Stomach (tissue), 8 donors: ENCODE measurements at regions not wholly inside any gene's neighbourhood (a gene's known extent, or its start where the extent isn't known, plus 50 kb on each side); places are given as distances from the start of the nearest gene placed in this dataset.

Source experiments
- DNase-seq, 2 donors: peaks; one replicate each; pipeline versions ENCODE4 v3.0.0 to v3.0.0-alpha.2; 2013 to 2019
- H3K27ac ChIP-seq, 5 donors: fragments of 200-600 bp in 4 of 5; sonication (generic) in 4 of 5; one replicate each; pipeline ENCODE4 v1.5.1; 2013 to 2019; ENCODE audit warnings: mild to moderate bottlenecking in 1 of 5, moderate library complexity in 1 of 5
- H3K27me3 ChIP-seq, 3 donors: fragments of 200-600 bp; sonication (generic); one replicate each; pipeline ENCODE4 v1.5.1; 2017 to 2019; ENCODE audit warnings: mixed run types in 1 of 3
- H3K36me3 ChIP-seq, 4 donors: fragments of 200-600 bp; sonication (generic); 1 replicate in 3 of 4; 2 replicates in 1 of 4; pipeline ENCODE4 v1.5.1; 2016 to 2019
- H3K4me1 ChIP-seq, 4 donors: fragments of 200-600 bp; sonication (generic); one replicate each; pipeline ENCODE4 v1.5.1; 2016 to 2019
- H3K4me3 ChIP-seq, 4 donors: fragments of 200-600 bp; sonication (generic) in 3 of 4; one replicate each; pipeline ENCODE4 v1.5.1; 2016 to 2019; ENCODE audit warnings: mild to moderate bottlenecking in 1 of 4
- H3K9me3 ChIP-seq, 4 donors: fragments of 200-600 bp; sonication (generic); one replicate each; pipeline ENCODE4 v1.5.1; 2016 to 2019
- EP300 ChIP-seq: sonication (generic); formaldehyde crosslinking; IDR thresholded peaks from one replicate; pipeline ENCODE4 v1.6.1; 2017; ENCODE audit warnings: antibody characterized with exemption
- POLR2A ChIP-seq, 4 donors: fragments of 450-650 bp; IDR thresholded peaks; one replicate each; pipeline ENCODE4 v1.6.1; 2016; ENCODE audit warnings: antibody characterized with exemption in 4 of 4, control low read depth in 2 of 4, mild to moderate bottlenecking in 1 of 4, moderate library complexity in 1 of 4
- POLR2AphosphoS5 ChIP-seq, 3 donors: sonication (generic); formaldehyde crosslinking; IDR thresholded peaks; one replicate each; pipeline ENCODE4 v1.6.1; 2016; ENCODE audit warnings: antibody characterized with exemption in 3 of 3
- WGBS, 5 donors: extraction: QIAGEN DNeasy Blood & Tissue Kit in 3 of 5; methylation state at CpG; one replicate each; pipeline versions ENCODE4 v1.1.5 to v1.1.7; 2013 to 2018; 5-methylcytosine and 5-hydroxymethylcytosine counted together
- intact Hi-C: fragments of 100-400 bp; cut with DNase I; formaldehyde crosslinking; loops from one replicate; pipeline ENCODE4 v1.15.1; 2023; ENCODE audit warnings: low total_unique reads
- TF ChIP-seq, protein P1 (sequence below), 7 experiments: fragments of 450-650 bp in 4 of 7; fragments of 200-600 bp in 3 of 7; sonication (generic) in 3 of 7; IDR thresholded peaks; one replicate each; pipeline ENCODE4 v1.5.1; 2016 to 2019; ENCODE audit warnings: antibody characterized with exemption in 7 of 7, control low read depth in 2 of 7, mild to moderate bottlenecking in 1 of 7
- donor health status: healthy with polysubstance abuse.
- donor health status: Bipolar disorder and iron deficiency.
- donor health status: healthy.

DNA sequence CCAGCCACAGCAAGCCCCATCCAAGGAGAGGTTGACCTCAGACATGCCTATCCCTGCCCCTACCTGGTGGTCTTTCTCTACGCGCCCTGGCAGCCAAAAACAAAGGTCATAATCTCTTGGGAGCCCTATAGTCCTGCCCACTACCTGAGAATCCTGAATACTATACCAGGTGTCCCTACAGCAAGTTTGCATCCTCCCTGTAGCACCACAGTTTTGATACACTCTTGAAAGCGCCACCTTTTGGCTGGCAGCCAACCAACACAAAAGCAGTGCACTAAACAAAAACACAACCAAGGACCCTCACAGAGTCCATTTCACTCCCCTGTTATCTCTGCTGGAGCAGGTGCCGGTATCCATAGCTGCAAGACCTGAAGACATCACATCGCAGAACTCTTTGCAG lies 523.8 kb upstream of the CPEB2 start:
- no peak for TF ChIP-seq POLR2A (IDR thresholded peaks at IDR 0.05)
- TF ChIP-seq POLR2AphosphoS5 (IDR thresholded peaks at IDR 0.05): no peak
- no peak for TF ChIP-seq EP300
- TF ChIP-seq, protein P1, sequence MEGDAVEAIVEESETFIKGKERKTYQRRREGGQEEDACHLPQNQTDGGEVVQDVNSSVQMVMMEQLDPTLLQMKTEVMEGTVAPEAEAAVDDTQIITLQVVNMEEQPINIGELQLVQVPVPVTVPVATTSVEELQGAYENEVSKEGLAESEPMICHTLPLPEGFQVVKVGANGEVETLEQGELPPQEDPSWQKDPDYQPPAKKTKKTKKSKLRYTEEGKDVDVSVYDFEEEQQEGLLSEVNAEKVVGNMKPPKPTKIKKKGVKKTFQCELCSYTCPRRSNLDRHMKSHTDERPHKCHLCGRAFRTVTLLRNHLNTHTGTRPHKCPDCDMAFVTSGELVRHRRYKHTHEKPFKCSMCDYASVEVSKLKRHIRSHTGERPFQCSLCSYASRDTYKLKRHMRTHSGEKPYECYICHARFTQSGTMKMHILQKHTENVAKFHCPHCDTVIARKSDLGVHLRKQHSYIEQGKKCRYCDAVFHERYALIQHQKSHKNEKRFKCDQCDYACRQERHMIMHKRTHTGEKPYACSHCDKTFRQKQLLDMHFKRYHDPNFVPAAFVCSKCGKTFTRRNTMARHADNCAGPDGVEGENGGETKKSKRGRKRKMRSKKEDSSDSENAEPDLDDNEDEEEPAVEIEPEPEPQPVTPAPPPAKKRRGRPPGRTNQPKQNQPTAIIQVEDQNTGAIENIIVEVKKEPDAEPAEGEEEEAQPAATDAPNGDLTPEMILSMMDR (IDR thresholded peaks at IDR 0.05): no peak

DNA sequence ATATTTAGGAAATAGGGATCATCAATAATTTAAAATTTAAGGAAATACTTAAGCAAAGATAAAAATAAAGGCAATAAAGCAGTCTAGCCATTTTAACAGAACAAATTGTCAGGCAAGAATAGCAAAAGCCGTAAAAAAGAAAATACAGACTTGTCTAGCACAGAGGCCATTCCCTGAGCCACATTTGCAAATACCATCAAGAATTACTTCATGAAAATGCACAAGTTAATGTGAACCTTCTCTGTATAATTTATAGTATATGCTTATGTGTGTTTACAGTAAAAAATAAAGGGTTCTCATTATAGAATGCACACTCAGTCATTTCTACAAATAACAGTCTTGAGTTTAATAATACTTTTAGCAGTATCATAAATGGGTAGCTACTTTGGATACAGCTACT lies 505.9 kb upstream of the CPEB2 start:
- peaks cover 0 to 7% (median 0%) of the 10 kb centered on the region in 4 donors for H3K9me3 ChIP-seq
- H3K36me3 ChIP-seq: no peaks in the 10 kb centered on the region
- TF ChIP-seq EP300 (no peak), POLR2A (IDR thresholded peaks at IDR 0.05) (no peak), POLR2AphosphoS5 (IDR thresholded peaks at IDR 0.05) (no peak)
- TF ChIP-seq, protein P1 (IDR thresholded peaks at IDR 0.05): no peak
- no peak overlapping the region for H3K27ac ChIP-seq
- H3K4me3 ChIP-seq: no peak overlapping the region
- H3K4me1 ChIP-seq: no peaks in the 10 kb centered on the region
- intact Hi-C loops: no loop called here
- no peaks in the 10 kb centered on the region for H3K27me3 ChIP-seq
- no peak for DNase-seq
- WGBS, 5 donors: 86 to 100% (median 96%) methylated on average over 1 of the region's 1 CpG

More for the DNA sequence above, 523.8 kb upstream of the CPEB2 start:
- no peaks in the 10 kb centered on the region for H3K36me3 ChIP-seq
- intact Hi-C loops: no loop called here
- H3K27me3 ChIP-seq: no peaks in the 10 kb centered on the region
- H3K4me3 ChIP-seq: no peak overlapping the region
- no peak overlapping the region for H3K27ac ChIP-seq
- H3K9me3 ChIP-seq: no peaks in the 10 kb centered on the region
- no peaks in the 10 kb centered on the region for H3K4me1 ChIP-seq
- WGBS, 5 donors: 88 to 96% (median 96%) methylated on average over 5 of the region's 5 CpGs
- no peak for DNase-seq

DNA sequence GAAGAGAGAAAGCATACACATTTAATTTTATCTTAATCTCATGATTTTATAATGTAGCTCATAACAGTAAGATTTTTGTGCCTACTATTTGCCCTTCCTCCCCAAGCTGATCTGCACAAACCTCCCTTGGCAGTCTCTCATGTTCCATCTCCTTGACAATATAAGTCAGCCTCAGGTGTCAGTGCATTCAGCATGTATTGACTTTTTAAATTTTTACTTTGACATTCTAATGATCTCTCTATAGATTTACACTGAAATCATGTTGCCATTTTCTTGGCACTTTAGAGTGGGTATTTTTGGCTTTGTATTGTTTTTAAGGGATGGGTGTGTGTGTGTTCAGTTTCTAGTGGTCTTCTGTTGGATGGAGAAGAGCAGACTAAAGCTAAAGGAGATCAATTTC lies 505.3 kb upstream of the CPEB2 start:
- no peak for DNase-seq
- Histone ChIP-seq H3K4me1 (no peaks in the 10 kb centered on the region), H3K4me3 (no peak overlapping the region), H3K36me3 (no peaks in the 10 kb centered on the region), H3K9me3 (peaks cover 0 to 7% (median 0%) of the 10 kb centered on the region in 4 donors), H3K27me3 (no peaks in the 10 kb centered on the region), H3K27ac (no peak overlapping the region)
- intact Hi-C loops: no loop called here
- TF ChIP-seq POLR2AphosphoS5 (IDR thresholded peaks at IDR 0.05) (no peak), EP300 (no peak), POLR2A (IDR thresholded peaks at IDR 0.05) (no peak)
- TF ChIP-seq, protein P1 (IDR thresholded peaks at IDR 0.05): no peak

DNA sequence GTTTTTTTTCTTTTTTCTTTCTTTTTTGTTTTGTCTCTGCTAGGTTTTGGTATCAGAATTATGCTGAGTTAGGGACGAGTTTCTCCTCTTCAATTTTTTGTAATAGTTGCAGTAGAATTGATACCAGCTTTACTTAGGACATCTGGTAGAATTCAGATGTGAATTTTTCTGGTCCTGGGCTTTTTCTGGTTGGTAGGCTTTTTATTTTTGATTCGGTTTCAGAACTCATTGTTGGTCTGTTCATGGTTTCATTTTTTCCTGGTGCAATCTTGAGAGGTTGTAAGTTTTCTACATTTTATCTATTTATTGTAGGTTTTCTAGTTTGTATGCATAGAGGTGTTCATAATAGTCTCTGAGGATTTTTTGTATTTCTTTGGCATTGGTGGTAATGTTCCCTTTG lies 498.1 kb upstream of the CPEB2 start:
- intact Hi-C loops: no loop called here

More for the DNA sequence above, 498.1 kb upstream of the CPEB2 start:
- no peaks in the 10 kb centered on the region for H3K36me3 ChIP-seq
- 65 to 83% (median 71%) methylated on average over 2 of the region's 2 CpGs for WGBS, 5 donors
- TF ChIP-seq POLR2AphosphoS5 (IDR thresholded peaks at IDR 0.05): no peak
- no peak for TF ChIP-seq EP300
- TF ChIP-seq POLR2A (IDR thresholded peaks at IDR 0.05): no peak
- TF ChIP-seq, protein P1 (IDR thresholded peaks at IDR 0.05): no peak
- no peak overlapping the region for H3K4me3 ChIP-seq
- H3K27ac ChIP-seq: no peak overlapping the region
- H3K9me3 ChIP-seq: peaks cover 0 to 7% (median 0%) of the 10 kb centered on the region in 4 donors
- no peak for DNase-seq
- no peaks in the 10 kb centered on the region for H3K27me3 ChIP-seq
- no peaks in the 10 kb centered on the region for H3K4me1 ChIP-seq
